SU-DHL-6 (cell line): ENCODE measurements at regions not wholly inside any gene's neighbourhood (a gene's known extent, or its start where the extent isn't known, plus 50 kb on each side); places are given as distances from the start of the nearest gene placed in this dataset.

Source experiments
- CTCF ChIP-seq: fragments of 200-600 bp; sonication (generic); IDR thresholded peaks from one replicate; pipeline ENCODE4 v1.5.1; 2017; ENCODE audit warnings: antibody characterized with exemption, mild to moderate bottlenecking, low read length, moderate library complexity; ENCODE audit not compliant: insufficient read depth, poor library complexity, severe bottlenecking
- EZH2phosphoT487 ChIP-seq: fragments of 200-600 bp; sonication (generic), shearing (Covaris generic); conservative IDR thresholded peaks from 2 replicates; pipeline ENCODE4 v1.6.1; 2018; ENCODE audit warnings: mild to moderate bottlenecking, antibody characterized with exemption, low read length, moderate library complexity, mixed read lengths

- TF ChIP-seq EZH2phosphoT487 (no peak), CTCF (no peak)
Measured at GRCh38 chr15:27623149-27623548, 476.0 kb downstream of the OCA2 start.
